ENCODE measurements at regions not wholly inside any gene's neighbourhood (a gene's known extent, or its start where the extent isn't known, plus 50 kb on each side); places are given as distances from the start of the nearest gene placed in this dataset.

DNA sequence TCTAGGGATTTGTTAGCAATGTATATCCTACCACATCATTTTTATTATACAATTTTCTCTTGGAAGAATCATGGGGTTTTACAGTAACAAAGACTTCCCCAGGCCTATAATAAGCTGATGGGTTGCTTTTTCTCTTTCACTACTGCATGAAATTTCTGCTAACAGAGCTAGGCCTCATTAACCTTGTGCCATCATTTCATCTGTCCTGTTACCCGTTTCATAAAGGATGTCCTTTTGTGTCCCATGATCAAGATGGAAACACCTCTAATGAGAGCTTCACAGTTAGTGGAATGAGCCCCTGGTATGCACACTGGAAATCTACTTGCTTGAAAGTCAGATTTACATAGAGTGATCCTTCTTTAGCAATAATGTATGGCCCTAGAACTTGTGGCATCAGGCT lies 138.7 kb downstream of the RXFP2 start:
- Histone ChIP-seq H3K4ac (ENCODE audit: low read depth, low read length) (no peak overlapping the region), H3K9me3 (ENCODE audit: control insufficient read depth, insufficient read depth, low read length) (no peaks in the 10 kb centered on the region), H3K14ac (replicated peaks; ENCODE audit: low read depth, low read length) (no peak overlapping the region), H2AFZ (replicated peaks; ENCODE audit: low read length, poor library complexity) (no peak overlapping the region), H2BK15ac (ENCODE audit: low read depth, low read length) (no peak overlapping the region), H3K36me3 (ENCODE audit: control insufficient read depth, insufficient read depth, low read length) (no peaks in the 10 kb centered on the region), H3K79me1 (ENCODE audit: low read depth in 1 of 2, low read length in 2 of 2) (no peaks in the 10 kb centered on the region), H3K56ac (ENCODE audit: extremely low read depth, insufficient read depth, low read length) (no peak overlapping the region), H4K20me1 (ENCODE audit: insufficient read depth, low read length) (no peaks in the 10 kb centered on the region), H3K27me3 (ENCODE audit: control insufficient read depth, insufficient read depth, low read length) (peaks cover 2% of the 10 kb centered on the region), H4K5ac (ENCODE audit: low read depth, low read length) (no peak overlapping the region), H3K4me2 (ENCODE audit: low read depth, low read length) (no peak overlapping the region), H4K8ac (ENCODE audit: low read depth in 2 of 2, low read length in 2 of 2) (no peak overlapping the region), H3K23ac (ENCODE audit: low read depth, low read length) (no peak overlapping the region), H3K9me1 (ENCODE audit: insufficient read depth, low read length) (no peaks in the 10 kb centered on the region), H2BK5ac (ENCODE audit: low read depth, low read length, poor library complexity, severe bottlenecking) (no peak overlapping the region), H3K18ac (ENCODE audit: low read depth, low read length) (no peak overlapping the region), H2BK120ac (ENCODE audit: low read depth, low read length) (no peak overlapping the region), H2AK5ac (ENCODE audit: low read depth, low read length) (no peak overlapping the region), H3K27ac (ENCODE audit: insufficient read depth, low read length) (no peak overlapping the region), H2AK9ac (replicated peaks; ENCODE audit: low read depth, low read length, poor library complexity) (no peak overlapping the region), H3K9ac (ENCODE audit: low read depth, low read length) (no peak overlapping the region), H3K4me3 (ENCODE audit: insufficient read depth, low read depth, low read length) (no peak overlapping the region), H2BK20ac (ENCODE audit: low read depth, low read length) (no peak overlapping the region), H4K91ac (ENCODE audit: insufficient read depth, low read depth, low read length) (no peak overlapping the region), H3K4me1 (ENCODE audit: control insufficient read depth, insufficient read depth, low read length) (no peaks in the 10 kb centered on the region)
- POLR2A ChIA-PET (ENCODE audit: unreplicated experiment), result no interaction called here
- BruUV-seq (replicated peaks), result no TSS peak
- CTCF ChIA-PET, result no interaction called here
- in situ Hi-C loops (cut with MboI; ENCODE audit: low sequenced_read_pairs), result no loop called here
- WGBS, 2 experiments (ENCODE audit: extremely low coverage in 2 of 2, insufficient read length in 1 of 2), result no CpG with 5 or more reads among the region's 1 CpG
- no peak for DNase-seq
- TF ChIP-seq, protein P1, sequence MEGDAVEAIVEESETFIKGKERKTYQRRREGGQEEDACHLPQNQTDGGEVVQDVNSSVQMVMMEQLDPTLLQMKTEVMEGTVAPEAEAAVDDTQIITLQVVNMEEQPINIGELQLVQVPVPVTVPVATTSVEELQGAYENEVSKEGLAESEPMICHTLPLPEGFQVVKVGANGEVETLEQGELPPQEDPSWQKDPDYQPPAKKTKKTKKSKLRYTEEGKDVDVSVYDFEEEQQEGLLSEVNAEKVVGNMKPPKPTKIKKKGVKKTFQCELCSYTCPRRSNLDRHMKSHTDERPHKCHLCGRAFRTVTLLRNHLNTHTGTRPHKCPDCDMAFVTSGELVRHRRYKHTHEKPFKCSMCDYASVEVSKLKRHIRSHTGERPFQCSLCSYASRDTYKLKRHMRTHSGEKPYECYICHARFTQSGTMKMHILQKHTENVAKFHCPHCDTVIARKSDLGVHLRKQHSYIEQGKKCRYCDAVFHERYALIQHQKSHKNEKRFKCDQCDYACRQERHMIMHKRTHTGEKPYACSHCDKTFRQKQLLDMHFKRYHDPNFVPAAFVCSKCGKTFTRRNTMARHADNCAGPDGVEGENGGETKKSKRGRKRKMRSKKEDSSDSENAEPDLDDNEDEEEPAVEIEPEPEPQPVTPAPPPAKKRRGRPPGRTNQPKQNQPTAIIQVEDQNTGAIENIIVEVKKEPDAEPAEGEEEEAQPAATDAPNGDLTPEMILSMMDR (conservative IDR thresholded peaks at IDR 0.05; ENCODE audit: low read depth, low read length), result no peak
- no peak for TF ChIP-seq MAFK (IDR thresholded peaks at IDR 0.05; ENCODE audit: low read depth, low read length)
- no peak for TF ChIP-seq MAZ (IDR thresholded peaks at IDR 0.05; ENCODE audit: borderline replicate concordance, low read depth, low read length)
- no peak for TF ChIP-seq BHLHE40 (IDR thresholded peaks at IDR 0.05; ENCODE audit: low read depth, low read length)
- TF ChIP-seq RAD21 (IDR thresholded peaks at IDR 0.05; ENCODE audit: low read length), result no peak
- no peak for TF ChIP-seq NFE2L2 (IDR thresholded peaks at IDR 0.05; ENCODE audit: low read depth, low read length)
- TF ChIP-seq CEBPB (IDR thresholded peaks at IDR 0.05; ENCODE audit: low read depth, low read length), result no peak
- TF ChIP-seq FOS (IDR thresholded peaks at IDR 0.05; ENCODE audit: low read depth, low read length), result no peak
- TF ChIP-seq, protein P2, sequence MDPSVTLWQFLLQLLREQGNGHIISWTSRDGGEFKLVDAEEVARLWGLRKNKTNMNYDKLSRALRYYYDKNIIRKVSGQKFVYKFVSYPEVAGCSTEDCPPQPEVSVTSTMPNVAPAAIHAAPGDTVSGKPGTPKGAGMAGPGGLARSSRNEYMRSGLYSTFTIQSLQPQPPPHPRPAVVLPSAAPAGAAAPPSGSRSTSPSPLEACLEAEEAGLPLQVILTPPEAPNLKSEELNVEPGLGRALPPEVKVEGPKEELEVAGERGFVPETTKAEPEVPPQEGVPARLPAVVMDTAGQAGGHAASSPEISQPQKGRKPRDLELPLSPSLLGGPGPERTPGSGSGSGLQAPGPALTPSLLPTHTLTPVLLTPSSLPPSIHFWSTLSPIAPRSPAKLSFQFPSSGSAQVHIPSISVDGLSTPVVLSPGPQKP (IDR thresholded peaks at IDR 0.05; ENCODE audit: borderline replicate concordance, low read depth, low read length), result no peak
- TF ChIP-seq MXI1 (IDR thresholded peaks at IDR 0.05; ENCODE audit: borderline replicate concordance, low read depth, low read length), result no peak
- TF ChIP-seq SMC3 (IDR thresholded peaks at IDR 0.05; ENCODE audit: low read depth, low read length), result no peak
- no peak for TF ChIP-seq RFX5 (IDR thresholded peaks at IDR 0.05; ENCODE audit: low read depth, low read length)
- TF ChIP-seq, protein P3, sequence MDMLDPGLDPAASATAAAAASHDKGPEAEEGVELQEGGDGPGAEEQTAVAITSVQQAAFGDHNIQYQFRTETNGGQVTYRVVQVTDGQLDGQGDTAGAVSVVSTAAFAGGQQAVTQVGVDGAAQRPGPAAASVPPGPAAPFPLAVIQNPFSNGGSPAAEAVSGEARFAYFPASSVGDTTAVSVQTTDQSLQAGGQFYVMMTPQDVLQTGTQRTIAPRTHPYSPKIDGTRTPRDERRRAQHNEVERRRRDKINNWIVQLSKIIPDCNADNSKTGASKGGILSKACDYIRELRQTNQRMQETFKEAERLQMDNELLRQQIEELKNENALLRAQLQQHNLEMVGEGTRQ (IDR thresholded peaks at IDR 0.05; ENCODE audit: low read depth, low read length), result no peak
- no peak for TF ChIP-seq RCOR1 (IDR thresholded peaks at IDR 0.05; ENCODE audit: insufficient replicate concordance, low read length)
- TF ChIP-seq CHD1 (IDR thresholded peaks at IDR 0.05; ENCODE audit: low read depth, low read length), result no peak
- no peak for TF ChIP-seq POLR2A (IDR thresholded peaks at IDR 0.05; ENCODE audit: low read depth, low read length)
- dilution Hi-C loops (cut with HindIII; ENCODE audit: low sequenced_read_pairs, unreplicated experiment), result no loop called here
- no peak for ATAC-seq (ENCODE audit: low read depth)
- intact Hi-C loops (cut with micrococcal nuclease), result no loop called here
